DND-41 (cell line): ENCODE measurements at regions not wholly inside any gene's neighbourhood (a gene's known extent, or its start where the extent isn't known, plus 50 kb on each side); places are given as distances from the start of the nearest gene placed in this dataset.

Experiments used
- ATAC-seq: fragments of 200-7000 bp; cut with Tn5 transposase; 3 replicates; pipeline ENCODE4 v1.9.1; 2021; ENCODE audit warnings: low read depth; ENCODE audit not compliant: insufficient read depth
- DNase-seq: peaks from one replicate; pipeline ENCODE4 v3.0.0-alpha.2; 2020
- H2AFZ ChIP-seq: 2 replicates; pipeline ENCODE4 v1.6.0; 2012; ENCODE audit warnings: low read depth, low read length
- H3K27ac ChIP-seq: 2 replicates; pipeline ENCODE4 v1.5.1; 2012; ENCODE audit warnings: low read length, inconsistent platforms
- H3K27me3 ChIP-seq: fragments of 200-600 bp; sonication (generic); 2 replicates; pipeline ENCODE4 v1.6.0; 2012; ENCODE audit warnings: low read length, mild to moderate bottlenecking, inconsistent platforms; ENCODE audit not compliant: insufficient read depth, poor library complexity
- H3K36me3 ChIP-seq: 2 replicates; pipeline ENCODE4 v1.5.1; 2012; ENCODE audit warnings: low read length, inconsistent platforms; ENCODE audit not compliant: insufficient read depth
- H3K4me1 ChIP-seq: 2 replicates; pipeline ENCODE4 v1.5.1; 2012; ENCODE audit warnings: mild to moderate bottlenecking, low read length; ENCODE audit not compliant: insufficient read depth
- H3K4me2 ChIP-seq: 2 replicates; pipeline ENCODE4 v1.6.0; 2012; ENCODE audit warnings: mild to moderate bottlenecking, moderate library complexity, low read length, inconsistent platforms; ENCODE audit not compliant: insufficient read depth
- H3K4me3 ChIP-seq, 2 experiments: fragments of 200-600 bp in 1 of 2; shearing (Covaris generic) in 1 of 2; 2 replicates each; pipeline ENCODE4 v1.5.1; 2012 to 2016; ENCODE audit warnings: inconsistent platforms in 2 of 2, low read length in 2 of 2, mild to moderate bottlenecking in 2 of 2, low read depth in 1 of 2, moderate library complexity in 1 of 2
- H3K79me2 ChIP-seq: 2 replicates; pipeline ENCODE4 v1.6.0; 2012; ENCODE audit warnings: low read length, inconsistent platforms; ENCODE audit not compliant: insufficient read depth
- H3K9ac ChIP-seq: 2 replicates; pipeline ENCODE4 v1.6.0; 2012; ENCODE audit warnings: low read depth, mild to moderate bottlenecking, inconsistent platforms, low read length, moderate library complexity
- H3K9me3 ChIP-seq: 2 replicates; pipeline ENCODE4 v1.5.1; 2012; ENCODE audit warnings: low read length, moderate library complexity, mild to moderate bottlenecking, inconsistent platforms; ENCODE audit not compliant: insufficient read depth, severe bottlenecking
- H4K20me1 ChIP-seq: 2 replicates; pipeline ENCODE4 v1.6.0; 2012; ENCODE audit warnings: low read length; ENCODE audit not compliant: insufficient read depth
- CTCF ChIP-seq: IDR thresholded peaks from 2 replicates; pipeline ENCODE4 v1.5.1; 2012; ENCODE audit warnings: borderline replicate concordance, low read length, moderate library complexity, mild to moderate bottlenecking; ENCODE audit not compliant: poor library complexity, severe bottlenecking; ENCODE audit errors: extremely low read depth
- EZH2 ChIP-seq: IDR thresholded peaks from 3 replicates; pipeline ENCODE4 v1.6.1; 2012; ENCODE audit warnings: borderline replicate concordance, low read depth, mild to moderate bottlenecking, moderate library complexity, low read length, inconsistent platforms; ENCODE audit not compliant: severe bottlenecking

GRCh38 chr4:43932448-43932847 is 516.2 kb downstream of the KCTD8 start:
- ATAC-seq (no peak), DNase-seq (no peak)
- Histone ChIP-seq H3K4me3 (no peak overlapping the region), H2AFZ (no peak overlapping the region), H4K20me1 (no peaks in the 10 kb centered on the region), H3K79me2 (no peaks in the 10 kb centered on the region), H3K9ac (no peak overlapping the region), H3K27me3 (no peaks in the 10 kb centered on the region), H3K27ac (no peak overlapping the region), H3K36me3 (no peaks in the 10 kb centered on the region), H3K9me3 (no peaks in the 10 kb centered on the region), H3K4me2 (no peak overlapping the region), H3K4me1 (no peaks in the 10 kb centered on the region)
- TF ChIP-seq CTCF = no peak
- TF ChIP-seq EZH2 = no peak

GRCh38 chr4:43943998-43944397 is 504.6 kb downstream of the KCTD8 start:
- H3K4me1 ChIP-seq = no peaks in the 10 kb centered on the region
- no peak overlapping the region for H3K9ac ChIP-seq
- TF ChIP-seq EZH2 = no peak
- TF ChIP-seq CTCF = no peak

GRCh38 chr4:43959976-43960375 is 488.6 kb downstream of the KCTD8 start:
- Histone ChIP-seq H3K9me3 (no peaks in the 10 kb centered on the region), H3K4me1 (no peaks in the 10 kb centered on the region), H3K27ac (no peak overlapping the region), H3K4me3 (no peak overlapping the region), H2AFZ (no peak overlapping the region), H3K4me2 (no peak overlapping the region), H3K79me2 (no peaks in the 10 kb centered on the region), H3K27me3 (no peaks in the 10 kb centered on the region), H3K36me3 (no peaks in the 10 kb centered on the region), H3K9ac (no peak overlapping the region), H4K20me1 (no peaks in the 10 kb centered on the region)
- no peak for TF ChIP-seq CTCF
- TF ChIP-seq EZH2 = no peak
- DNase-seq (no peak), ATAC-seq (no peak)

More at GRCh38 chr4:43943998-43944397, 504.6 kb downstream of the KCTD8 start:
- Histone ChIP-seq H3K4me3 (no peak overlapping the region), H4K20me1 (no peaks in the 10 kb centered on the region), H3K27ac (no peak overlapping the region), H3K36me3 (no peaks in the 10 kb centered on the region), H2AFZ (no peak overlapping the region), H3K4me2 (no peak overlapping the region), H3K79me2 (no peaks in the 10 kb centered on the region), H3K9me3 (no peaks in the 10 kb centered on the region), H3K27me3 (no peaks in the 10 kb centered on the region)
- DNase-seq (no peak), ATAC-seq (no peak)

GRCh38 chr4:43968011-43968410 is 480.6 kb downstream of the KCTD8 start:
- DNase-seq (no peak), ATAC-seq (no peak)
- Histone ChIP-seq H4K20me1 (no peaks in the 10 kb centered on the region), H3K27ac (no peak overlapping the region), H3K79me2 (no peaks in the 10 kb centered on the region), H2AFZ (no peak overlapping the region), H3K4me3 (no peak overlapping the region), H3K4me1 (no peaks in the 10 kb centered on the region), H3K27me3 (no peaks in the 10 kb centered on the region), H3K9me3 (no peaks in the 10 kb centered on the region), H3K36me3 (no peaks in the 10 kb centered on the region), H3K9ac (no peak overlapping the region), H3K4me2 (no peak overlapping the region)
- TF ChIP-seq EZH2 = no peak
- no peak for TF ChIP-seq CTCF
